ENCODE measurements at regions not wholly inside any gene's neighbourhood (a gene's known extent, or its start where the extent isn't known, plus 50 kb on each side); places are given as distances from the start of the nearest gene placed in this dataset.

DNA sequence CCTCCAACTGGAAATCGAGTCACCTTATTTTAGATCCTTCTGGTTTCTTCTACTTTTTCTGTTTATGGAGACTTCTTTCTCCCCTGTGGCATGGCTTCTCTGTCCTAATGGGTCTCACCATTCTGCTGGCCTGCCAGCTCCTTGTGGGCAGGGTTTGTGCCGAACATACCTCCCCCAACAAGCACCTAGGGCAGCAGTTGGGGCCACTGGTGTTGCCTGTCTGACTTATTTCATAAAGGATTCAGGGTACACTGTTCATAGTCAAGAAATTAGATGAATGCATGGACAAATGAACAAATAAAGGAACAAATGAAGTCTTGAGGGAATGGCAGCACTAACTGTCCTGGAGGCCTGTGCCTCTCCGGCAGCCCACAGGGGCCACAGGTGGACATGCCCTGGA is 55.6 kb upstream of the DOCK1 start:
- no peak for TF ChIP-seq KLF9 (tag by site-specific recombination; IDR thresholded peaks at IDR 0.05; ENCODE audit: low read depth)
- TF ChIP-seq ZFP3 (tag by site-specific recombination; IDR thresholded peaks at IDR 0.05; ENCODE audit: low read depth) = no peak
- no peak for TF ChIP-seq ZNF302 (tag by site-specific recombination; IDR thresholded peaks at IDR 0.05; ENCODE audit: low read depth)
- no peak for TF ChIP-seq ZEB2 (tag by site-specific recombination; IDR thresholded peaks at IDR 0.05)
- TF ChIP-seq, protein P1, sequence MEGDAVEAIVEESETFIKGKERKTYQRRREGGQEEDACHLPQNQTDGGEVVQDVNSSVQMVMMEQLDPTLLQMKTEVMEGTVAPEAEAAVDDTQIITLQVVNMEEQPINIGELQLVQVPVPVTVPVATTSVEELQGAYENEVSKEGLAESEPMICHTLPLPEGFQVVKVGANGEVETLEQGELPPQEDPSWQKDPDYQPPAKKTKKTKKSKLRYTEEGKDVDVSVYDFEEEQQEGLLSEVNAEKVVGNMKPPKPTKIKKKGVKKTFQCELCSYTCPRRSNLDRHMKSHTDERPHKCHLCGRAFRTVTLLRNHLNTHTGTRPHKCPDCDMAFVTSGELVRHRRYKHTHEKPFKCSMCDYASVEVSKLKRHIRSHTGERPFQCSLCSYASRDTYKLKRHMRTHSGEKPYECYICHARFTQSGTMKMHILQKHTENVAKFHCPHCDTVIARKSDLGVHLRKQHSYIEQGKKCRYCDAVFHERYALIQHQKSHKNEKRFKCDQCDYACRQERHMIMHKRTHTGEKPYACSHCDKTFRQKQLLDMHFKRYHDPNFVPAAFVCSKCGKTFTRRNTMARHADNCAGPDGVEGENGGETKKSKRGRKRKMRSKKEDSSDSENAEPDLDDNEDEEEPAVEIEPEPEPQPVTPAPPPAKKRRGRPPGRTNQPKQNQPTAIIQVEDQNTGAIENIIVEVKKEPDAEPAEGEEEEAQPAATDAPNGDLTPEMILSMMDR (tag by site-specific recombination; IDR thresholded peaks at IDR 0.05) = no peak
- TF ChIP-seq ZNF558 (tag by site-specific recombination; IDR thresholded peaks at IDR 0.05) = no peak
- TF ChIP-seq, protein P2, sequence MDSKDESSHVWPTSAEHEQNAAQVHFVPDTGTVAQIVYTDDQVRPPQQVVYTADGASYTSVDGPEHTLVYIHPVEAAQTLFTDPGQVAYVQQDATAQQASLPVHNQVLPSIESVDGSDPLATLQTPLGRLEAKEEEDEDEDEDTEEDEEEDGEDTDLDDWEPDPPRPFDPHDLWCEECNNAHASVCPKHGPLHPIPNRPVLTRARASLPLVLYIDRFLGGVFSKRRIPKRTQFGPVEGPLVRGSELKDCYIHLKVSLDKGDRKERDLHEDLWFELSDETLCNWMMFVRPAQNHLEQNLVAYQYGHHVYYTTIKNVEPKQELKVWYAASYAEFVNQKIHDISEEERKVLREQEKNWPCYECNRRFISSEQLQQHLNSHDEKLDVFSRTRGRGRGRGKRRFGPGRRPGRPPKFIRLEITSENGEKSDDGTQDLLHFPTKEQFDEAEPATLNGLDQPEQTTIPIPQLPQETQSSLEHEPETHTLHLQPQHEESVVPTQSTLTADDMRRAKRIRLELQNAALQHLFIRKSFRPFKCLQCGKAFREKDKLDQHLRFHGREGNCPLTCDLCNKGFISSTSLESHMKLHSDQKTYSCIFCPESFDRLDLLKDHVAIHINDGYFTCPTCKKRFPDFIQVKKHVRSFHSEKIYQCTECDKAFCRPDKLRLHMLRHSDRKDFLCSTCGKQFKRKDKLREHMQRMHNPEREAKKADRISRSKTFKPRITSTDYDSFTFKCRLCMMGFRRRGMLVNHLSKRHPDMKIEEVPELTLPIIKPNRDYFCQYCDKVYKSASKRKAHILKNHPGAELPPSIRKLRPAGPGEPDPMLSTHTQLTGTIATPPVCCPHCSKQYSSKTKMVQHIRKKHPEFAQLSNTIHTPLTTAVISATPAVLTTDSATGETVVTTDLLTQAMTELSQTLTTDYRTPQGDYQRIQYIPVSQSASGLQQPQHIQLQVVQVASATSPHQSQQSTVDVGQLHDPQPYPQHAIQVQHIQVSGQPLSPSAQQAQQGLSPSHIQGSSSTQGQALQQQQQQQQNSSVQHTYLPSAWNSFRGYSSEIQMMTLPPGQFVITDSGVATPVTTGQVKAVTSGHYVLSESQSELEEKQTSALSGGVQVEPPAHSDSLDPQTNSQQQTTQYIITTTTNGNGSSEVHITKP (tag by site-specific recombination; IDR thresholded peaks at IDR 0.05) = no peak
- TF ChIP-seq ZBTB8A (tag by site-specific recombination; IDR thresholded peaks at IDR 0.05) = no peak
- TF ChIP-seq ZNF416 (tag by site-specific recombination; IDR thresholded peaks at IDR 0.05) = no peak
- TF ChIP-seq ZNF350 (tag by site-specific recombination; IDR thresholded peaks at IDR 0.05) = no peak
- TF ChIP-seq MYNN (tag by site-specific recombination; IDR thresholded peaks at IDR 0.05; ENCODE audit: borderline replicate concordance) = no peak
- TF ChIP-seq KLF8 (tag by site-specific recombination; IDR thresholded peaks at IDR 0.05) = no peak
- TF ChIP-seq ZNF121 (tag by site-specific recombination; IDR thresholded peaks at IDR 0.05) = no peak
